ENCODE measurements at regions not wholly inside any gene's neighbourhood (a gene's known extent, or its start where the extent isn't known, plus 50 kb on each side); places are given as distances from the start of the nearest gene placed in this dataset.

- H3K27ac ChIP-seq (ENCODE audit: low read depth in 1 of 2, low read length in 2 of 2) = no peak overlapping the region
- intact Hi-C loops (cut with DNase I) = no loop called here
- H3K27me3 ChIP-seq (ENCODE audit: control insufficient read depth in 1 of 2, insufficient read depth in 2 of 2, low read length in 1 of 2) = no peaks in the 10 kb centered on the region
- H3K4me1 ChIP-seq (ENCODE audit: control insufficient read depth in 1 of 2, insufficient read depth in 2 of 2, low read length in 2 of 2) = no peaks in the 10 kb centered on the region
- DNase-seq = no peak
- H3K36me3 ChIP-seq (ENCODE audit: control insufficient read depth in 1 of 2, insufficient read depth in 2 of 2, low read length in 1 of 2) = no peaks in the 10 kb centered on the region
- no peak overlapping the region for H3K4me3 ChIP-seq (ENCODE audit: low read length in 2 of 2)
- WGBS, 2 donors = 26 to 29% methylated on average over 4 of the region's 4 CpGs
- peaks cover 1% of the 10 kb centered on the region for H3K9me3 ChIP-seq (ENCODE audit: control insufficient read depth, low read length)
- no peak for ATAC-seq (ENCODE audit: low FRiP score)
Measured at GRCh38 chr15:45827275-45827674, 192.4 kb downstream of the SQOR start.

- no peaks in the 10 kb centered on the region for H3K4me1 ChIP-seq (ENCODE audit: control insufficient read depth in 1 of 2, insufficient read depth in 2 of 2, low read length in 2 of 2)
- H3K4me3 ChIP-seq (ENCODE audit: low read length in 2 of 2) = no peak overlapping the region
- H3K9me3 ChIP-seq (ENCODE audit: control insufficient read depth, low read length) = peaks cover 1% of the 10 kb centered on the region
- DNase-seq = no peak
- 85% methylated on average over 4 of the region's 4 CpGs for WGBS, 2 donors
- no peaks in the 10 kb centered on the region for H3K27me3 ChIP-seq (ENCODE audit: control insufficient read depth in 1 of 2, insufficient read depth in 2 of 2, low read length in 1 of 2)
- H3K36me3 ChIP-seq (ENCODE audit: control insufficient read depth in 1 of 2, insufficient read depth in 2 of 2, low read length in 1 of 2) = no peaks in the 10 kb centered on the region
- H3K27ac ChIP-seq (ENCODE audit: low read depth in 1 of 2, low read length in 2 of 2) = no peak overlapping the region
- intact Hi-C loops (cut with DNase I) = no loop called here
- no peak for ATAC-seq (ENCODE audit: low FRiP score)
Measured at GRCh38 chr15:45827766-45828165, 192.9 kb downstream of the SQOR start.

- no peaks in the 10 kb centered on the region for H3K4me1 ChIP-seq (ENCODE audit: control insufficient read depth in 1 of 2, insufficient read depth in 2 of 2, low read length in 2 of 2)
- no peaks in the 10 kb centered on the region for H3K27me3 ChIP-seq (ENCODE audit: control insufficient read depth in 1 of 2, insufficient read depth in 2 of 2, low read length in 1 of 2)
- DNase-seq (no peak), ATAC-seq (ENCODE audit: low FRiP score) (peak; percentile 48)
- peaks cover 1% of the 10 kb centered on the region for H3K9me3 ChIP-seq (ENCODE audit: control insufficient read depth, low read length)
- 78 to 80% methylated on average over 12 to 15 of the region's 15 CpGs for WGBS, 2 donors
- no peak overlapping the region for H3K4me3 ChIP-seq (ENCODE audit: low read length in 2 of 2)
- H3K36me3 ChIP-seq (ENCODE audit: control insufficient read depth in 1 of 2, insufficient read depth in 2 of 2, low read length in 1 of 2) = no peaks in the 10 kb centered on the region
- intact Hi-C loops (cut with DNase I) = no loop called here
- no peak overlapping the region for H3K27ac ChIP-seq (ENCODE audit: low read depth in 1 of 2, low read length in 2 of 2)
Measured at GRCh38 chr15:45829336-45830153, 194.7 kb downstream of the SQOR start.

GRCh38 chr15:45831787-45832186 is 197.0 kb downstream of the SQOR start:
- Histone ChIP-seq H3K27ac (ENCODE audit: low read depth in 1 of 2, low read length in 2 of 2) (no peak overlapping the region), H3K4me3 (ENCODE audit: low read length in 2 of 2) (no peak overlapping the region), H3K9me3 (ENCODE audit: control insufficient read depth, low read length) (peaks cover 1% of the 10 kb centered on the region), H3K4me1 (ENCODE audit: control insufficient read depth in 1 of 2, insufficient read depth in 2 of 2, low read length in 2 of 2) (no peaks in the 10 kb centered on the region), H3K36me3 (ENCODE audit: control insufficient read depth in 1 of 2, insufficient read depth in 2 of 2, low read length in 1 of 2) (no peaks in the 10 kb centered on the region), H3K27me3 (ENCODE audit: control insufficient read depth in 1 of 2, insufficient read depth in 2 of 2, low read length in 1 of 2) (no peaks in the 10 kb centered on the region)
- no peak for ATAC-seq (ENCODE audit: low FRiP score)
- no peak for DNase-seq
- WGBS, 2 donors = 48 to 52% methylated on average over 6 of the region's 6 CpGs
- intact Hi-C loops (cut with DNase I) = no loop called here

GRCh38 chr15:45834622-45835021 is 199.8 kb downstream of the SQOR start:
- H3K4me1 ChIP-seq (ENCODE audit: control insufficient read depth in 1 of 2, insufficient read depth in 2 of 2, low read length in 2 of 2) = no peaks in the 10 kb centered on the region
- H3K4me3 ChIP-seq (ENCODE audit: low read length in 2 of 2) = no peak overlapping the region
- no peak for ATAC-seq (ENCODE audit: low FRiP score)
- H3K9me3 ChIP-seq (ENCODE audit: control insufficient read depth, low read length) = no peaks in the 10 kb centered on the region
- no peak for DNase-seq
- no peaks in the 10 kb centered on the region for H3K27me3 ChIP-seq (ENCODE audit: control insufficient read depth in 1 of 2, insufficient read depth in 2 of 2, low read length in 1 of 2)
- intact Hi-C loops (cut with DNase I) = no loop called here
- no peaks in the 10 kb centered on the region for H3K36me3 ChIP-seq (ENCODE audit: control insufficient read depth in 1 of 2, insufficient read depth in 2 of 2, low read length in 1 of 2)
- H3K27ac ChIP-seq (ENCODE audit: low read depth in 1 of 2, low read length in 2 of 2) = no peak overlapping the region
- 81 to 84% methylated on average over 3 of the region's 3 CpGs for WGBS, 2 donors

- ATAC-seq (ENCODE audit: low FRiP score) (no peak), DNase-seq (no peak)
- Histone ChIP-seq H3K36me3 (ENCODE audit: control insufficient read depth in 1 of 2, insufficient read depth in 2 of 2, low read length in 1 of 2) (no peaks in the 10 kb centered on the region), H3K27me3 (ENCODE audit: control insufficient read depth in 1 of 2, insufficient read depth in 2 of 2, low read length in 1 of 2) (no peaks in the 10 kb centered on the region), H3K9me3 (ENCODE audit: control insufficient read depth, low read length) (no peaks in the 10 kb centered on the region), H3K27ac (ENCODE audit: low read depth in 1 of 2, low read length in 2 of 2) (no peak overlapping the region), H3K4me3 (ENCODE audit: low read length in 2 of 2) (no peak overlapping the region), H3K4me1 (ENCODE audit: control insufficient read depth in 1 of 2, insufficient read depth in 2 of 2, low read length in 2 of 2) (no peaks in the 10 kb centered on the region)
- 86 to 89% methylated on average over 1 of the region's 1 CpG for WGBS, 2 donors
- intact Hi-C loops (cut with DNase I) = loop anchor here in 1 of 2 donors (10.0 kb wide), 1 partner anchor 83 kb away; no protein-coding TSS in a partner anchor
Measured at GRCh38 chr15:45842151-45842550, 207.3 kb downstream of the SQOR start.

GRCh38 chr15:45847645-45848044 is 212.8 kb downstream of the SQOR start:
- intact Hi-C loops (cut with DNase I) = loop anchor here in 1 of 2 donors (10.0 kb wide), 1 partner anchor 77 kb away; no protein-coding TSS in a partner anchor
- no peak for ATAC-seq (ENCODE audit: low FRiP score)
- WGBS, 2 donors = 72 to 79% methylated on average over 4 of the region's 4 CpGs
- Histone ChIP-seq H3K27ac (ENCODE audit: low read depth in 1 of 2, low read length in 2 of 2) (no peak overlapping the region), H3K9me3 (ENCODE audit: control insufficient read depth, low read length) (peaks cover 1% of the 10 kb centered on the region), H3K27me3 (ENCODE audit: control insufficient read depth in 1 of 2, insufficient read depth in 2 of 2, low read length in 1 of 2) (no peaks in the 10 kb centered on the region), H3K4me1 (ENCODE audit: control insufficient read depth in 1 of 2, insufficient read depth in 2 of 2, low read length in 2 of 2) (no peaks in the 10 kb centered on the region), H3K4me3 (ENCODE audit: low read length in 2 of 2) (no peak overlapping the region), H3K36me3 (ENCODE audit: control insufficient read depth in 1 of 2, insufficient read depth in 2 of 2, low read length in 1 of 2) (no peaks in the 10 kb centered on the region)
- no peak for DNase-seq

GRCh38 chr15:45849136-45849535 is 214.3 kb downstream of the SQOR start:
- intact Hi-C loops (cut with DNase I) = loop anchor here in 1 of 2 donors (10.0 kb wide), 1 partner anchor 76 kb away; no protein-coding TSS in a partner anchor

More at GRCh38 chr15:45849136-45849535, 214.3 kb downstream of the SQOR start:
- Histone ChIP-seq H3K4me3 (ENCODE audit: low read length in 2 of 2) (no peak overlapping the region), H3K9me3 (ENCODE audit: control insufficient read depth, low read length) (peaks cover 5% of the 10 kb centered on the region), H3K36me3 (ENCODE audit: control insufficient read depth in 1 of 2, insufficient read depth in 2 of 2, low read length in 1 of 2) (no peaks in the 10 kb centered on the region), H3K27ac (ENCODE audit: low read depth in 1 of 2, low read length in 2 of 2) (no peak overlapping the region), H3K4me1 (ENCODE audit: control insufficient read depth in 1 of 2, insufficient read depth in 2 of 2, low read length in 2 of 2) (no peaks in the 10 kb centered on the region), H3K27me3 (ENCODE audit: control insufficient read depth in 1 of 2, insufficient read depth in 2 of 2, low read length in 1 of 2) (no peaks in the 10 kb centered on the region)
- DNase-seq = no peak
- ATAC-seq (ENCODE audit: low FRiP score) = no peak
- 92 to 94% methylated on average over 3 of the region's 3 CpGs for WGBS, 2 donors

Measured in aorta (tissue), 5 donors.